ENCODE measurements at regions not wholly inside any gene's neighbourhood (a gene's known extent, or its start where the extent isn't known, plus 50 kb on each side); places are given as distances from the start of the nearest gene placed in this dataset.

GRCh38 chr7:17460665-17461064 lies 162.2 kb downstream of the AHR start:
- TF ChIP-seq, protein P1, sequence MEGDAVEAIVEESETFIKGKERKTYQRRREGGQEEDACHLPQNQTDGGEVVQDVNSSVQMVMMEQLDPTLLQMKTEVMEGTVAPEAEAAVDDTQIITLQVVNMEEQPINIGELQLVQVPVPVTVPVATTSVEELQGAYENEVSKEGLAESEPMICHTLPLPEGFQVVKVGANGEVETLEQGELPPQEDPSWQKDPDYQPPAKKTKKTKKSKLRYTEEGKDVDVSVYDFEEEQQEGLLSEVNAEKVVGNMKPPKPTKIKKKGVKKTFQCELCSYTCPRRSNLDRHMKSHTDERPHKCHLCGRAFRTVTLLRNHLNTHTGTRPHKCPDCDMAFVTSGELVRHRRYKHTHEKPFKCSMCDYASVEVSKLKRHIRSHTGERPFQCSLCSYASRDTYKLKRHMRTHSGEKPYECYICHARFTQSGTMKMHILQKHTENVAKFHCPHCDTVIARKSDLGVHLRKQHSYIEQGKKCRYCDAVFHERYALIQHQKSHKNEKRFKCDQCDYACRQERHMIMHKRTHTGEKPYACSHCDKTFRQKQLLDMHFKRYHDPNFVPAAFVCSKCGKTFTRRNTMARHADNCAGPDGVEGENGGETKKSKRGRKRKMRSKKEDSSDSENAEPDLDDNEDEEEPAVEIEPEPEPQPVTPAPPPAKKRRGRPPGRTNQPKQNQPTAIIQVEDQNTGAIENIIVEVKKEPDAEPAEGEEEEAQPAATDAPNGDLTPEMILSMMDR (IDR thresholded peaks at IDR 0.05) = no peak
- no peak for TF ChIP-seq POLR2A (IDR thresholded peaks at IDR 0.05)
- no peak overlapping the region for H3K27ac ChIP-seq
- DNase-seq (no peak), ATAC-seq (no peak)
- H3K9me3 ChIP-seq = no peaks in the 10 kb centered on the region
- H3K27me3 ChIP-seq = no peaks in the 10 kb centered on the region
- peaks cover 0 to 7% (median 0%) of the 10 kb centered on the region in 4 donors for H3K4me1 ChIP-seq
- intact Hi-C loops (cut with DNase I) = no loop called here
- H3K4me3 ChIP-seq = no peak overlapping the region
- WGBS (ENCODE audit: insufficient coverage, low coverage, low lambda C conversion rate, missing lambda C conversion rate) = 100% methylated on average over 2 of the region's 4 CpGs
- no peaks in the 10 kb centered on the region for H3K36me3 ChIP-seq

GRCh38 chr7:17462131-17462631 lies 163.7 kb downstream of the AHR start:
- TF ChIP-seq POLR2A (IDR thresholded peaks at IDR 0.05) = no peak
- TF ChIP-seq, protein P1 (IDR thresholded peaks at IDR 0.05) = no peak
- ATAC-seq (no peak), DNase-seq (no peak)
- no peak overlapping the region for H3K27ac ChIP-seq
- H3K4me1 ChIP-seq = peaks cover 0 to 7% (median 0%) of the 10 kb centered on the region in 4 donors
- intact Hi-C loops (cut with DNase I) = no loop called here
- no peak overlapping the region for H3K4me3 ChIP-seq
- WGBS (ENCODE audit: insufficient coverage, low coverage, low lambda C conversion rate, missing lambda C conversion rate) = 77% methylated on average over 3 of the region's 3 CpGs
- H3K27me3 ChIP-seq = no peaks in the 10 kb centered on the region
- H3K36me3 ChIP-seq = no peaks in the 10 kb centered on the region
- no peaks in the 10 kb centered on the region for H3K9me3 ChIP-seq

GRCh38 chr7:17463511-17464085 lies 165.1 kb downstream of the AHR start:
- H3K9me3 ChIP-seq = no peaks in the 10 kb centered on the region
- DNase-seq = no peak
- ATAC-seq = no peak
- no peak overlapping the region for H3K4me3 ChIP-seq
- H3K36me3 ChIP-seq = no peaks in the 10 kb centered on the region
- H3K27ac ChIP-seq = no peak overlapping the region
- no peaks in the 10 kb centered on the region for H3K27me3 ChIP-seq
- intact Hi-C loops (cut with DNase I) = no loop called here
- no peak for TF ChIP-seq POLR2A (IDR thresholded peaks at IDR 0.05)
- TF ChIP-seq, protein P1 (IDR thresholded peaks at IDR 0.05) = no peak
- H3K4me1 ChIP-seq = peaks cover 0 to 7% (median 0%) of the 10 kb centered on the region in 4 donors
- WGBS (ENCODE audit: insufficient coverage, low coverage, low lambda C conversion rate, missing lambda C conversion rate) = 80% methylated on average over 5 of the region's 5 CpGs

- H3K27ac ChIP-seq = no peak overlapping the region
- 46% methylated on average over 7 of the region's 7 CpGs for WGBS (ENCODE audit: insufficient coverage, low coverage, low lambda C conversion rate, missing lambda C conversion rate)
- no peaks in the 10 kb centered on the region for H3K27me3 ChIP-seq
- no peak for TF ChIP-seq POLR2A (IDR thresholded peaks at IDR 0.05)
- TF ChIP-seq, protein P1 (IDR thresholded peaks at IDR 0.05) = no peak
- H3K36me3 ChIP-seq = no peaks in the 10 kb centered on the region
- H3K4me1 ChIP-seq = no peaks in the 10 kb centered on the region
- DNase-seq = no peak
- intact Hi-C loops (cut with DNase I) = no loop called here
- H3K9me3 ChIP-seq = no peaks in the 10 kb centered on the region
- no peak overlapping the region for H3K4me3 ChIP-seq
- ATAC-seq = no peak
These were observed 167.8 kb downstream of the AHR start for GRCh38 chr7:17466216-17466615.

Measured in right lobe of liver (tissue), 6 donors.